IMR-90 (cell line): ENCODE measurements at regions not wholly inside any gene's neighbourhood (a gene's known extent, or its start where the extent isn't known, plus 50 kb on each side); places are given as distances from the start of the nearest gene placed in this dataset.

ENCODE experiments used
- ATAC-seq: fragments of 200-7000 bp; cut with Tn5 transposase; 2 replicates; pipeline ENCODE4 v1.9.1; 2020; ENCODE audit warnings: low read depth, mild to moderate bottlenecking, moderate library complexity
- BruUV-seq: library from RNA; stranded (reverse); fragments of 400-500 nt; replicated peaks from 2 replicates; lab custom pipeline; 2021; lab: Mats Ljungman, UMichigan
- CTCF ChIA-PET: fragments of 300-600 bp; formaldehyde crosslinking; extraction: SDS; loops from one replicate; lab custom pipeline; 2021; ENCODE audit warnings: antibody characterized with exemption; lab: Yijun Ruan, JAX
- POLR2A ChIA-PET: fragments of 300-600 bp; sonication (Branson Sonifier 250); formaldehyde crosslinking; loops from one replicate; lab custom pipeline; 2022; ENCODE audit warnings: antibody characterized with exemption; ENCODE audit not compliant: unreplicated experiment; lab: Charles Lee
- DNase-seq: peaks from one replicate; pipeline ENCODE4 v3.0.0; 2013
- H2AFZ ChIP-seq: replicated peaks from 2 replicates; pipeline ENCODE3; 2013; ENCODE audit warnings: low read length, mild to moderate bottlenecking; ENCODE audit not compliant: poor library complexity
- H2AK5ac ChIP-seq: 2 replicates; pipeline ENCODE4 v1.6.1; 2013; ENCODE audit warnings: low read depth, low read length, inconsistent platforms
- H2AK9ac ChIP-seq: replicated peaks from 2 replicates; pipeline ENCODE3; 2013; ENCODE audit warnings: mild to moderate bottlenecking, low read depth, low read length, moderate library complexity; ENCODE audit not compliant: poor library complexity
- H2BK120ac ChIP-seq: 2 replicates; pipeline ENCODE4 v1.6.1; 2013; ENCODE audit warnings: low read depth, low read length, inconsistent platforms
- H2BK15ac ChIP-seq: 3 replicates; pipeline ENCODE4 v1.6.1; 2013; ENCODE audit warnings: low read depth, low read length, inconsistent platforms
- H2BK20ac ChIP-seq: 2 replicates; pipeline ENCODE4 v1.6.1; 2013; ENCODE audit warnings: low read depth, mild to moderate bottlenecking, inconsistent platforms, low read length, moderate library complexity
- H2BK5ac ChIP-seq: 2 replicates; pipeline ENCODE4 v1.6.1; 2013; ENCODE audit warnings: mild to moderate bottlenecking, low read depth, low read length, inconsistent platforms; ENCODE audit not compliant: poor library complexity, severe bottlenecking
- H3K14ac ChIP-seq: replicated peaks from 2 replicates; pipeline ENCODE4 v1.6.1; 2013; ENCODE audit warnings: low read depth, low read length, inconsistent platforms
- H3K18ac ChIP-seq: 2 replicates; pipeline ENCODE4 v1.6.1; 2013; ENCODE audit warnings: low read depth, low read length, control low read depth
- H3K23ac ChIP-seq: 2 replicates; pipeline ENCODE4 v1.6.1; 2013; ENCODE audit warnings: low read depth, low read length, inconsistent platforms
- H3K27ac ChIP-seq: 2 replicates; pipeline ENCODE4 v1.5.1; 2013; ENCODE audit warnings: mild to moderate bottlenecking, control low read depth, low read length; ENCODE audit not compliant: insufficient read depth
- H3K27me3 ChIP-seq: 2 replicates; pipeline ENCODE4 v1.6.1; 2013; ENCODE audit warnings: low read length; ENCODE audit not compliant: control insufficient read depth, insufficient read depth
- H3K36me3 ChIP-seq: 2 replicates; pipeline ENCODE4 v1.6.1; 2013; ENCODE audit warnings: low read length, mixed read lengths; ENCODE audit not compliant: control insufficient read depth, insufficient read depth
- H3K4ac ChIP-seq: 2 replicates; pipeline ENCODE4 v1.6.1; 2013; ENCODE audit warnings: low read depth, low read length, inconsistent platforms
- H3K4me1 ChIP-seq: 2 replicates; pipeline ENCODE4 v1.6.1; 2013; ENCODE audit warnings: low read length, mixed read lengths; ENCODE audit not compliant: control insufficient read depth, insufficient read depth
- H3K4me2 ChIP-seq: 2 replicates; pipeline ENCODE4 v1.6.1; 2013; ENCODE audit warnings: low read depth, mild to moderate bottlenecking, control low read depth, low read length, moderate library complexity
- H3K4me3 ChIP-seq: 2 replicates; pipeline ENCODE4 v1.5.1; 2013; ENCODE audit warnings: low read depth, mild to moderate bottlenecking, control low read depth, low read length, moderate library complexity; ENCODE audit not compliant: insufficient read depth
- H3K56ac ChIP-seq: 2 replicates; pipeline ENCODE4 v1.6.1; 2013; ENCODE audit warnings: low read length, inconsistent platforms; ENCODE audit not compliant: insufficient read depth; ENCODE audit errors: extremely low read depth
- H3K79me1 ChIP-seq, 2 experiments: 2 replicates each; pipeline ENCODE4 v1.6.1; 2013; ENCODE audit warnings: low read length in 2 of 2, inconsistent platforms in 1 of 2, low read depth in 1 of 2
- H3K9ac ChIP-seq: 2 replicates; pipeline ENCODE4 v1.6.1; 2013; ENCODE audit warnings: low read depth, low read length, control low read depth
- H3K9me1 ChIP-seq: 2 replicates; pipeline ENCODE4 v1.6.1; 2013; ENCODE audit warnings: low read length, inconsistent platforms; ENCODE audit not compliant: insufficient read depth
- H3K9me3 ChIP-seq: 2 replicates; pipeline ENCODE4 v1.6.1; 2013; ENCODE audit warnings: low read length; ENCODE audit not compliant: control insufficient read depth, insufficient read depth
- H4K20me1 ChIP-seq: 2 replicates; pipeline ENCODE4 v1.6.1; 2013; ENCODE audit warnings: low read length, inconsistent platforms; ENCODE audit not compliant: insufficient read depth
- H4K5ac ChIP-seq: 2 replicates; pipeline ENCODE4 v1.6.1; 2013; ENCODE audit warnings: mild to moderate bottlenecking, low read depth, low read length, control low read depth
- H4K8ac ChIP-seq, 2 experiments: 2 replicates each; pipeline ENCODE4 v1.6.1; 2013; ENCODE audit warnings: low read depth in 2 of 2, low read length in 2 of 2, control low read depth in 1 of 2, inconsistent platforms in 1 of 2
- H4K91ac ChIP-seq: 2 replicates; pipeline ENCODE4 v1.6.1; 2013; ENCODE audit warnings: low read depth, low read length, inconsistent platforms; ENCODE audit not compliant: insufficient read depth
- CEBPB ChIP-seq: IDR thresholded peaks from 2 replicates; pipeline ENCODE4 v1.6.1; 2012; ENCODE audit warnings: low read depth, low read length, improper control_type of control experiment
- CHD1 ChIP-seq: IDR thresholded peaks from 2 replicates; pipeline ENCODE4 v1.6.1; 2012; ENCODE audit warnings: low read depth, low read length, improper control_type of control experiment
- FOS ChIP-seq: fragments of 150-350 bp; IDR thresholded peaks from 2 replicates; pipeline ENCODE4 v1.6.1; 2016; ENCODE audit warnings: low read depth, low read length
- MAFK ChIP-seq: IDR thresholded peaks from 2 replicates; pipeline ENCODE4 v1.6.1; 2012; ENCODE audit warnings: low read depth, low read length, improper control_type of control experiment
- MAZ ChIP-seq: IDR thresholded peaks from 2 replicates; pipeline ENCODE4 v1.6.1; 2012; ENCODE audit warnings: low read depth, mild to moderate bottlenecking, low read length, improper control_type of control experiment, moderate library complexity, borderline replicate concordance
- NFE2L2 ChIP-seq: fragments of 150-350 bp; IDR thresholded peaks from 2 replicates; pipeline ENCODE4 v1.6.1; 2016; ENCODE audit warnings: low read depth, mild to moderate bottlenecking, low read length
- POLR2A ChIP-seq: IDR thresholded peaks from 2 replicates; pipeline ENCODE4 v1.6.1; 2012; ENCODE audit warnings: mild to moderate bottlenecking, low read depth, low read length
- RAD21 ChIP-seq: IDR thresholded peaks from 2 replicates; pipeline ENCODE4 v1.6.1; 2012; ENCODE audit warnings: low read length, improper control_type of control experiment
- RCOR1 ChIP-seq: IDR thresholded peaks from 2 replicates; pipeline ENCODE4 v1.6.1; 2012; ENCODE audit warnings: mild to moderate bottlenecking, low read length, improper control_type of control experiment; ENCODE audit not compliant: insufficient replicate concordance
- RFX5 ChIP-seq: IDR thresholded peaks from 2 replicates; pipeline ENCODE4 v1.8.0; 2012; ENCODE audit warnings: low read depth, mild to moderate bottlenecking, low read length, moderate library complexity
- SMC3 ChIP-seq: fragments of 150-350 bp; IDR thresholded peaks from 2 replicates; pipeline ENCODE4 v1.6.1; 2016; ENCODE audit warnings: low read depth, mild to moderate bottlenecking, antibody characterized with exemption, low read length, moderate library complexity
- WGBS, 2 experiments: methylation state at CpG; one replicate each; pipeline versions ENCODE4 v1.1.5 to v1.1.7; 2013; ENCODE audit warnings: missing lambda C conversion rate in 2 of 2; ENCODE audit not compliant: insufficient read length in 1 of 2; ENCODE audit errors: extremely low coverage in 2 of 2; 5-methylcytosine and 5-hydroxymethylcytosine counted together
- dilution Hi-C: fragments of 300-500 bp; cut with HindIII; formaldehyde crosslinking; loops from one replicate; pipeline ENCODE4 v1.14.3; 2018; ENCODE audit warnings: low sequenced_read_pairs; ENCODE audit not compliant: unreplicated experiment
- in situ Hi-C: fragments of 300-500 bp; cut with MboI; formaldehyde crosslinking; loops from 3 replicates; pipeline ENCODE4 v1.14.3; 2019; ENCODE audit warnings: low sequenced_read_pairs, inconsistent platforms, mixed read lengths
- intact Hi-C: fragments of 100-400 bp; cut with micrococcal nuclease; formaldehyde crosslinking; loops from 2 replicates; pipeline ENCODE4 v1.10.0; 2022
- TF ChIP-seq, protein P1 (sequence below): fragments of 150-350 bp; IDR thresholded peaks from 2 replicates; pipeline ENCODE4 v1.6.1; 2016; ENCODE audit warnings: low read depth, mild to moderate bottlenecking, low read length, moderate library complexity, borderline replicate concordance
- TF ChIP-seq, protein P2 (sequence below): conservative IDR thresholded peaks from 2 replicates; pipeline ENCODE4 v1.5.1; 2012; ENCODE audit warnings: mild to moderate bottlenecking, low read depth, low read length, improper control_type of control experiment
- TF ChIP-seq, protein P3 (sequence below): fragments of 150-350 bp; IDR thresholded peaks from 2 replicates; pipeline ENCODE4 v1.6.1; 2017; ENCODE audit warnings: mild to moderate bottlenecking, antibody characterized with exemption, low read length, low read depth

DNA sequence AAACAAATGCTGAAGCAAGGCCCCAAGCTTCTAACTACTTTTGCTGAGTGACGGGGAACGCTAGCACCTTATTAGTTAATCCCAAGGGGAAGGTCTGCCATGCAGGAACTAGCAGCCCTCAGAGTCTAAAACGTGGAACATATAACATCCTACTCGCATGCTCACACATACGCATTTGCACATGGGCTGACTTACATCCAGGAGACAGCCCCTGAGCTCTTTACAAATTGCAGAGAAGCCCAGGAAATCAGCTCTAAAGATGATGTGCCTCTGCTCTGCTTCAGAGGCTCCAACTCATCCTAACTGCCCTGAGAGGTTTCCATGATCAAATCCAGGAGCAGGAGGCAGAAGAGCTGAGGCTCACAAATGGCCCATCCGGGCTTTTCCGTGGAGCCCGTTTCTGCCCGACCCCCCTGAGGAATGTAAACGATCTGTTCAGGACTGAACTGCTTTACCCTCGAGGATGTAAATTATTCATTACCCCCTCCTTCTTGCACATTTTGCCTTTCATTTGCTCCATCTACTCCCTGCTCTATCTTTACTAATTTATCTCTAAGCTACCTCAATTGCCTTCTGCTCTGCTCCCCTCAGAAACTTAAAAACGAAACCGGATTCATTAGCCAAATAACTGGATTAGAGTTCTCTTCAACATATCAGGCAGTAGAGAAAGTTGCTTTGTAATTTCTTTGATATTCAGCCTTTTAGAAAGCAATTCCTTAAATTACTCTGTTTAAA is 141.9 kb upstream of the CCDC54 start:
- Histone ChIP-seq H2BK20ac (peak overlapping the region; percentile 81), H3K9me1 (0 out of 2 replicates have a peak, but pooled peaks cover 2% of the 10 kb centered on the region), H3K27me3 (no peaks in the 10 kb centered on the region), H3K36me3 (no peaks in the 10 kb centered on the region), H2BK15ac (peak overlapping the region; percentile 23; the same call in 1 of the 3 replicates), H3K56ac (peak overlapping the region; percentile 70; the same call in 1 of the 2 replicates), H3K23ac (peak overlapping the region; percentile 94), H3K4ac (peak overlapping the region; percentile 79), H3K4me2 (peak overlapping the region; percentile 84), H2BK5ac (peak overlapping the region; percentile 59), H4K8ac (peak overlapping the region; percentile 38 to 90; a peak in 3 of 4 replicates), H3K18ac (peak overlapping the region; percentile 5; the same call in 1 of the 2 replicates), H2AK5ac (no peak overlapping the region), H3K14ac (peak overlapping the region; percentile 81), H4K5ac (peak overlapping the region; percentile 94), H3K79me1 (peaks cover 0 to 7% of the 10 kb centered on the region in 2 experiments; a peak in 2 of 4 replicates), H3K9ac (peak overlapping the region; percentile 76), H3K4me1 (peaks cover 5% of the 10 kb centered on the region), H4K20me1 (no peaks in the 10 kb centered on the region), H3K4me3 (peak overlapping the region; percentile 38), H3K27ac (peak overlapping the region; percentile 21; the same call in 1 of the 2 replicates), H3K9me3 (no peaks in the 10 kb centered on the region), H2AK9ac (peak overlapping the region; percentile 46), H4K91ac (peak overlapping the region; percentile 33), H2AFZ (peak overlapping the region; percentile 92), H2BK120ac (peak overlapping the region; percentile 86)
- ChIA-PET POLR2A (interaction anchor here (0.6 kb wide), 1 partner anchor 15 kb away, joined by 3 read pairs; no protein-coding TSS in a partner anchor), CTCF (interaction anchor here (0.6 to 2.0 kb wide), 14 partner anchors 9 to 1242 kb away, joined by 3 to 8 read pairs (median 3); no protein-coding TSS in a partner anchor)
- dilution Hi-C loops: no loop called here
- DNase-seq (peak; percentile 5), ATAC-seq (peak; percentile 62)
- no TSS peak for BruUV-seq
- in situ Hi-C loops: loop anchor here (10.0 to 25.0 kb wide), 4 partner anchors 499 to 1319 kb away; partner anchors contain the start of gene IFT57
- 53% methylated on average over 7 of the region's 13 CpGs; no CpG with 5 or more reads in 1 of the 2 experiments for WGBS, 2 experiments
- intact Hi-C loops: loop anchor here (1.0 to 5.0 kb wide), 5 partner anchors 29 to 1317 kb away; no protein-coding TSS in a partner anchor
- TF ChIP-seq POLR2A: no peak
- TF ChIP-seq CHD1: no peak
- no peak for TF ChIP-seq RAD21
- no peak for TF ChIP-seq NFE2L2
- TF ChIP-seq RFX5: no peak
- TF ChIP-seq MAZ: no peak
- TF ChIP-seq, protein P1, sequence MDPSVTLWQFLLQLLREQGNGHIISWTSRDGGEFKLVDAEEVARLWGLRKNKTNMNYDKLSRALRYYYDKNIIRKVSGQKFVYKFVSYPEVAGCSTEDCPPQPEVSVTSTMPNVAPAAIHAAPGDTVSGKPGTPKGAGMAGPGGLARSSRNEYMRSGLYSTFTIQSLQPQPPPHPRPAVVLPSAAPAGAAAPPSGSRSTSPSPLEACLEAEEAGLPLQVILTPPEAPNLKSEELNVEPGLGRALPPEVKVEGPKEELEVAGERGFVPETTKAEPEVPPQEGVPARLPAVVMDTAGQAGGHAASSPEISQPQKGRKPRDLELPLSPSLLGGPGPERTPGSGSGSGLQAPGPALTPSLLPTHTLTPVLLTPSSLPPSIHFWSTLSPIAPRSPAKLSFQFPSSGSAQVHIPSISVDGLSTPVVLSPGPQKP: no peak
- TF ChIP-seq CEBPB: no peak
- TF ChIP-seq, protein P2, sequence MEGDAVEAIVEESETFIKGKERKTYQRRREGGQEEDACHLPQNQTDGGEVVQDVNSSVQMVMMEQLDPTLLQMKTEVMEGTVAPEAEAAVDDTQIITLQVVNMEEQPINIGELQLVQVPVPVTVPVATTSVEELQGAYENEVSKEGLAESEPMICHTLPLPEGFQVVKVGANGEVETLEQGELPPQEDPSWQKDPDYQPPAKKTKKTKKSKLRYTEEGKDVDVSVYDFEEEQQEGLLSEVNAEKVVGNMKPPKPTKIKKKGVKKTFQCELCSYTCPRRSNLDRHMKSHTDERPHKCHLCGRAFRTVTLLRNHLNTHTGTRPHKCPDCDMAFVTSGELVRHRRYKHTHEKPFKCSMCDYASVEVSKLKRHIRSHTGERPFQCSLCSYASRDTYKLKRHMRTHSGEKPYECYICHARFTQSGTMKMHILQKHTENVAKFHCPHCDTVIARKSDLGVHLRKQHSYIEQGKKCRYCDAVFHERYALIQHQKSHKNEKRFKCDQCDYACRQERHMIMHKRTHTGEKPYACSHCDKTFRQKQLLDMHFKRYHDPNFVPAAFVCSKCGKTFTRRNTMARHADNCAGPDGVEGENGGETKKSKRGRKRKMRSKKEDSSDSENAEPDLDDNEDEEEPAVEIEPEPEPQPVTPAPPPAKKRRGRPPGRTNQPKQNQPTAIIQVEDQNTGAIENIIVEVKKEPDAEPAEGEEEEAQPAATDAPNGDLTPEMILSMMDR: no peak
- no peak for TF ChIP-seq MAFK
- no peak for TF ChIP-seq RCOR1
- no peak for TF ChIP-seq SMC3
- TF ChIP-seq, protein P3, sequence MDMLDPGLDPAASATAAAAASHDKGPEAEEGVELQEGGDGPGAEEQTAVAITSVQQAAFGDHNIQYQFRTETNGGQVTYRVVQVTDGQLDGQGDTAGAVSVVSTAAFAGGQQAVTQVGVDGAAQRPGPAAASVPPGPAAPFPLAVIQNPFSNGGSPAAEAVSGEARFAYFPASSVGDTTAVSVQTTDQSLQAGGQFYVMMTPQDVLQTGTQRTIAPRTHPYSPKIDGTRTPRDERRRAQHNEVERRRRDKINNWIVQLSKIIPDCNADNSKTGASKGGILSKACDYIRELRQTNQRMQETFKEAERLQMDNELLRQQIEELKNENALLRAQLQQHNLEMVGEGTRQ: no peak
- no peak for TF ChIP-seq FOS
